ENCODE measurements at regions not wholly inside any gene's neighbourhood (a gene's known extent, or its start where the extent isn't known, plus 50 kb on each side); places are given as distances from the start of the nearest gene placed in this dataset.
"Not testable (repeated sequence)": the region's sequence is repeated elsewhere in the genome, so short reads cannot be mapped to it uniquely, and the experiment has no call there.

DNA sequence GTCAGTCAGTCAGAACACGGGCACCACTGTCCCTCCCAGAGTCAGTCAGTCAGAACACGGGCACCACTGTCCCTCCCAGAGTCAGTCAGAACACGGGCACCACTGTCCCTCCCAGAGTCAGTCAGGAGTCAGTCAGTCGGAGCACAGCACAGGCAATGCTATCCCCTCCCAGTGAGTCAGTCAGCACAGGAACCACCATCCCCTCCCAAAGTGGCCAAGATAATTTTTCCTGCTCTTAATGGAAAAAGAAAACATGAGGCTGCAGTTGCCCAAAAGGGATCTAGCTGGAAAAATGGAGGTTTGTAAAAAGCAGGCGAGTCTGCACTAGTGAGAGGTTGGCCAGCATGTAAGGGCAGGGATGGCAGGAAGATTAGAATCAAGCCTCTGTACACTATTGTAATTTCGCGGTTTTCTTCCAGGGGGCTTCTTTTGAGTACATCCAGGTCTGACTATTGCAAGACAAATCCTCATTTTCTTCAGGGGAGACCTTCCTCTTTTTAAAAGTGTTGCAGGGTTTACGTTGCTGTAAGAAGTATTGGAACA lies 213.8 kb downstream of the SIPA1L2 start:
- no peak for DNase-seq (ENCODE audit: low spot score)

DNA sequence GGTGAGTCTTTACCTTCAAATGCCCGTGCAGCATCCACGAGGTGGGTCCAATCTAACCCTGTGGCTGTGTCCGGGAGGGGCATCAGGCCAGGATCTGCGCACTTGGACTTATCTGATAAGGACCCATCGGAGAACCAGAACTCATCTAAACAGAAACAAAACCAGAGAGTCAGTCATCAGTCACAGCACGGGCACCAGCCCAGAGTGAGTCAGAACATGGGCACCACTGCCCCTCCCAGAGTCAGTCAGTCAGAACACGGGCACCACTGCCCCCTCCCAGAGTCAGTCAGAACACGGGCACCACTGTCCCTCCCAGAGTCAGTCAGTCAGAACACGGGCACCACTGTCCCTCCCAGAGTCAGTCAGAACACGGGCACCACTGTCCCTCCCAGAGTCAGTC lies 214.5 kb downstream of the SIPA1L2 start:
- not testable (repeated sequence) for DNase-seq (ENCODE audit: low spot score)

GRCh38 chr1:232414100-232414499 lies 215.8 kb downstream of the SIPA1L2 start:
- DNase-seq (ENCODE audit: low spot score): no peak

- DNase-seq (ENCODE audit: low spot score): no peak
Observed at GRCh38 chr1:232413674-232414073, 216.3 kb downstream of the SIPA1L2 start.

DNA sequence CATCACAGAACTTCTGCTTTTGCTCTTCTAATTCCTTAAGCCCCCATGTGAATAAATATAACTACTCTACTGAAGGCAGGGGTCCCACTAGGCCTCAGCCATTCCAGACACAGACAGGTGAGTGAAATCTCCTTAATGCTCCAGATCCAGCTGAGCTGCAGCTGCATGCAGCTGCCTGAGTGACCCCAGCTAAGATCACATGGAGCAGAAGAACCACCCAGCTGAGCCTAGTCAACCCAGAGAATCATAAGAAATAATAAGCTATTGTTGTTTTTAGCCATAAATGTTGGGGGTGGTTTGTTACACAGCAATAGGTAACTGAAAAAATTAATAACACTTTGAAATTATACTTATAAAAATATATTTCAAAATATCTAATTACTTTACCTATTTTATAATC lies 220.3 kb downstream of the SIPA1L2 start:
- DNase-seq (ENCODE audit: low spot score): no peak

DNA sequence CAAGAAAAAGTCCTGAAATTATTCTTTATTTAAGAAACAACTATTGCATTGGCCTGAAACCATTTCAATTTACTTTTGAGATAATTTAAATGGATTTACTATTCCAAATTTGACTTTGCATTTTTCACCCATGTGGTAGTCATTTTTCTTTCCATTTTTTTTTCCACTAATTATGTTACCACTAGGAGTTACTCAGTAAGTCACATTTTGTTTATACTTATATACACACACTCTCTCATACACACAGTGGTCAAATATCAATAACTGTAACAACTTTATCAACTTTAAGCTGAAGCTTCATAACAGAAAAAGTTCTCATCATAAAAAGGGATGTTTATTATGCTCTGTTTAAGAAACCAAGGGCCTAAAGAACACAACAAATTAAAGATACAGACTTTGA lies 222.8 kb downstream of the SIPA1L2 start:
- DNase-seq (ENCODE audit: low spot score): no peak

DNA sequence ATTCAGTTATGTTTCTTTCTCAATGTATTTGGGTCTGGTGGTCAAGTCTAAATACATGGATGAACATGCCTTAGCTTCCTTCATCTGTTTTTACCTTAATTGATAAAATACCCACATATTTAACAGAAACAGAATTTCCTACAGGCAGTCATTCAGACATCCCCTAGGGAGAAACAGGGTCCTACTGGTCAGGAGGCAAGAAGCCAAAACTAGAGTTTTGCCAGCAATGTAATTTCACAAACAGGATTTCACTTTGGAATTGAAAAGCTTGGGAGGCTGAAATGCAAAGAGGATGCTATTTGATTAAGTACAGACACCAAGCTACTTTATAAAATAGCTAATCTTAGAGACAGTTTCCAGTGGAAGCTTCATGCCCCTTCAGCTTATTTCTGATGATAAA lies 224.2 kb downstream of the SIPA1L2 start:
- DNase-seq (ENCODE audit: low spot score): no peak

DNA sequence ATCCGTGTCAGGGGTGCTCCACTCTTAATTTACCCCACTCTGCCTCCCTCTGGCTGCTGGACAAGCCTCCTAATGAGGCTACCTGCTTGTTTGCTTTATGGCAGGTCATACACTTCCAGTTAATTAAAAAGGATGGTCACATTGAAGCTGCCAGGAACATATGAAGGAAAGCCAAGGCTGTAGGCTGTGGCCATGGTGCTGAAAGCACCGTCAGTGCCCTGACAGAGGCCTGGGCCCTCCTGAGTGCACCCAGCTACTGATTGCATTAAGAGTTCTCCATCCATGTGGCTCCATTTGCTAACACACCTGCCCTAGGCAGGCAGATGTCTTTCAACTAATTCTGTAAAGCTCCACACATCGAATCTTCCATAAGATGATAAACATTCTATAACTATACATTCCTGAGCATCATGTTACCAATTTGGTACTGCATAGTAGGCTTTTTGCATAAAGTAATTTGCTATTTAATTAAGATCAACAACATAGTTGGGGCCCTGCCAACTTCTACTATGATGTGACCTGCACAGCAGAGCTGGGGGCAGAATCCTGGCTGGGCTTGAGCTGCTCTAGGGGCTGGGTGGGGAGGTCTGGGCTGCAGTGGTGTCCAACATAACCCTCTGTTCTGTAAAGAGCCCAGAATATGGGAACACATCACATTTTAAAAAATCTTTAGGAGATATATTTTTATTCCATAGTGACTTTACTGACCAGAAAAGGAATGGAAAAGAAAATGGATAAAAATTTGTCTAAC lies 224.8 kb downstream of the SIPA1L2 start:
- no peak for DNase-seq (ENCODE audit: low spot score)

GRCh38 chr1:232404227-232404626 lies 225.7 kb downstream of the SIPA1L2 start:
- DNase-seq (ENCODE audit: low spot score): no peak

- DNase-seq (ENCODE audit: low spot score): no peak
Observed at GRCh38 chr1:232403017-232403714, 226.8 kb downstream of the SIPA1L2 start.

GRCh38 chr1:232398823-232399222 lies 231.1 kb downstream of the SIPA1L2 start:
- no peak for DNase-seq (ENCODE audit: low spot score)

GRCh38 chr1:232393444-232394146 lies 236.3 kb downstream of the SIPA1L2 start:
- no peak for DNase-seq (ENCODE audit: low spot score)

- no peak for DNase-seq (ENCODE audit: low spot score)
Observed at GRCh38 chr1:232393010-232393409, 236.9 kb downstream of the SIPA1L2 start.

DNA sequence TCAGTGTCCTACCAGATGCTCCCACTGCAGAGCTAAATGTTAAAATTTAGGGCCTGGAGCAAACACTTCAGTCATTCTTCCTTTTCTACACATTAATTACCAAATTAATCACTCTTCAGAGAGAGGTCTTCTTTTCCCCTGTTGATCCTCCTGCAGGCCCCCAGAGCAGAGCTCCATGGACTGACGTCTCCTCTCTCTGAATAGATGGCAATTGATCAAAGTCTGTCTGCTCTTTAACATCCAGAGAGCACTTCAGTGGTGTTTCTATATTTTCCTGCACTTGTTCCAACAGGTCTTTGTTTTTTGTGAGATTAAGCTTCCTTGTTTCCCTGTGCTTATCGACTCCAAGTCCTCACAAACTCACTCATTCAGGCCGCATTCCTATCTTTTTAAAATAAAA lies 239.3 kb downstream of the SIPA1L2 start:
- DNase-seq (ENCODE audit: low spot score): no peak

DNA sequence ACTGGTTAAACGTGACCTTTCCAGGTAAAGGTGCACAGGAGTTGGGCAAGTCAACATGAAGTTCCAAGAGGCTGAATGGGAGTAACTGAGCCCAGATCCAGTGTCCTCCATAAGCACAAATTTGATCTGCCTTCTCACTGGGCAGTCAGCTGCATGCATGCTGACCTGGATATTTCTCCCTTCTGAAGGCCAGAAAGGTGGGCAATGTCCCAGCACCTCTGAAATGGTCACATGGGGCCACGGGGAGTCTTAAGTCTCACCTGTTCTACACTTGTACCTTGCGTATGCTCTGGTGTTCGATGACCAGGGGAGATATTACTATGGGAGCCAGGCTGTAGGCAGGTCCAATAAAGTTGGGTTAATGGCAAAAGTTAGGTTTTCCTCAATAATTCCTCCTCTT lies 240.2 kb downstream of the SIPA1L2 start:
- DNase-seq (ENCODE audit: low spot score): no peak

DNA sequence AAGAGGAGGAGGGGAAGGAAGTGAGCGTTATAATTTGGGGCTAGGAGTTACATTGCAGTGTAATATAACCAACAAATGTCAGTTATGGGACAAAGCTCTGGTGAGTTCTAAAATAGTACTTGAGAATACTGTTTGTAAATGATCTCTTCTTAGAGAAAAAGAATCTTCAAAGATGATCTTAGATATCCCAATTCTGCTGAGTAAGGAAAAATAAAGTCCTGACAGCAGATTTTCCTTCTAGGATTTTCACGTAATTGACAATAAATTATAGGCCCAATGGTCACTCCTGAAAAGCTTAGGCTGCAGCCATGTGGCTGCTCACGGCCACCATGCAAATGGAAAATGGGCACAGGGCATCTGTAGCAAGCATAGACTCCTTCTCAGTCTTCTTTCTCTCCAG lies 241.6 kb downstream of the SIPA1L2 start:
- no peak for DNase-seq (ENCODE audit: low spot score)

DNA sequence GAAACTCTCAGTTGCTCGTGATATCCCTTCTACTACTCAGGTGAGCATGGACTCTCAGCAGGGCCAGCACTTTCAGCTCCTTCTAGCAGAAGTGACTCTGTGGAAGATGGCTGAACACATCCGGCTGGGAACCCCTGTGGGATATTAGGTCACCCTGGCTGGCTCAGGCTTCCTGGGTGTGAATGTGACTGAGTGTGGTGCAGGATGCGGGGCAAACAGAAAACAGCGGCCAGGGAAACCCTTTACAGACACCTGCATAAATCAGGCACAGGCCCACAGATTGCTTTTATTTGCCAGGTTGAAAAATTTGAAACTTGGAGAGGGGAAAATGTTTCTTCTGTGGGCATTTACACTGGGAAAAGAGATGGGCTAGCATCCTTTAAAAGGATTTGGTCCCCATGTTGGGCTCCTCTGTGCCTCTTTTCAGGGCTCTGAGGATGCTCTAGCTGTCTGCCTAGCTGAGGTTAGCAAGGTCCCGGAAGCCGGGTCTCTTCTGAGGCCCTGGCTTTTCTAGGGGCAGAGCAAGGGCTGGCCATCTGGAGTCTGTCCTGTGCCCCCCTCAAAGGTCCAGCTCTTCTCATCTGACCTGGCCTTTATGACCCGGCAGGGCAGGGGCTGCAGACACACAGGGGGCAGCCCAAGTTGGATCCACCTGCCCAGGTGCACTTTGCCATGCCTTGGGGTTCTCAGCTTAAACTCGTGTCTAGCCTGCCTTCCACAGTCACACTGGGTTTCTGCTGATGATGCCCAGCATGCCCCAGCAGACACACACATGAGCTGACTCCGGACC lies 243.0 kb downstream of the SIPA1L2 start:
- no peak for DNase-seq (ENCODE audit: low spot score)

GRCh38 chr1:232386294-232386693 lies 243.6 kb downstream of the SIPA1L2 start:
- no peak for DNase-seq (ENCODE audit: low spot score)

GRCh38 chr1:232385221-232385620 lies 244.7 kb downstream of the SIPA1L2 start:
- no peak for DNase-seq (ENCODE audit: low spot score)

DNA sequence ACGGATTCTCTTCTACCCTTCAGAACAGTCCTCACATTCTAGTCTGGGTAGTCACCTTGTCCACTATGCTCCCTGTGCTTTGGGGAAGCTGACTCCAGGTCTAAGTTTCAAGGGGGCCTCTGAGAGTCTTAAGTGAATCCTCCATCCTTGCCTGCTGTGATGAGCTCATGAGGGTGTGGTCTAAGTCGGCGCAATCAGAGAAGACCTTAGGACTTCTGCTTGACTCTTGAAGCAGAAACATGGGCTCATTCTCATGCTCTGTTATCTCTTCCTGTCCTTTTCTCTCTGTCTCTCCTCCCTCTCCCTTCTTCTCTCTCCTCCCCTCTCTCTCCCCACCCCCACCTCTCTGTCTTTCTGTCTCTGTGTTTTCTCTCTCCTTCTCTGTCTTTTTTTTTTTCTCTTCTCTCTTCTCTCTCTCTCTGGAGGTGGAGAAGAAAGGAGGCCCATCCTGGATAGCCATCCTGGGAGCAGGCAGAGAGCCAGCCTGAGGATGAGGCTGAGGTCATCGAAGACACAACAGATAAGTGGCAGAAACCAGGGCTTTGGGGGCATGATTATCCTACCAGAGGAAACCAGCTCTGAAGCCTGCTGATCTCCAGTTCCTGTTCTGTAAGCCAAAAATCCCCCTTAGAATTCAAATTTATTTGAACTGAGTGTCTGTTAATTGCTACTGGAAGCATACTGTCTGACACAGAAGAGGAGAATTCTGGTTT lies 245.6 kb downstream of the SIPA1L2 start:
- no peak for DNase-seq (ENCODE audit: low spot score)

DNA sequence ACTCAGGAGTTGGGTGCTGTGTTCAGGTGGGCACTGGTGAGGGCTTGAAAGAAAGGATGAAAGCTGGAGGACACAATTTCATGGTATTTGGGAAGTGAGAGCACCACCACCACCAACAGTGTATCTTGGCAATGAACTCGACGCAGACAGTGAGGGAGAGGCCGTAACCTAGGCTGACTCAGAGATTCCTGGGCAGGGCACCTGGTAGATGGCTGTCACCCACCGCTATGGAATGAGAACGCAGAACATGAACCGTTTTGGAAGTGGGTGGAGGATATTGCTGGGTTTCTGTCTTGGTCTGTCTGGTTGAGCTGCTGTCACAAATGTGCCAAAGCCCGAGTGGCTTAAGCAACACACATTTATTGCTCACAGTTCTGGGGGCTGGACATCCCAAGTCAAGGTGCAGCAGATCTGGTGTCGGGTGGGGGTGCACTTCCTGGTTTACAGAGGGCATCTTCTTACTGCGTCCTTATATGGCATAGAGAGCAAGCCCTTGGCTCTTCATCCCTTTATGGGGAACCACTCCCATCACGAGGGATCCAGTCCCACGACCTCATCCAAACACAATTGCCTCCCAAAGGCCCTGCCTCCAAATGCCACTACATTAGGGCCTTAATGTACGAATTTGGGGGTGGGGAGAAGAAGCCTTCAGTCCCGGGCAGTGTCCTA lies 246.3 kb downstream of the SIPA1L2 start:
- DNase-seq (ENCODE audit: low spot score): no peak

Measured in putamen (tissue), 1 donor.